ENCODE measurements at regions not wholly inside any gene's neighbourhood (a gene's known extent, or its start where the extent isn't known, plus 50 kb on each side); places are given as distances from the start of the nearest gene placed in this dataset.

GRCh38 chr12:124077701-124078100 is 104.7 kb downstream of the ZNF664 start:
- DNase-seq (ENCODE audit: low read depth in 1 of 2, low spot score in 2 of 2) (no peak), FAIRE-seq (no peak)
- H2BK5ac ChIP-seq (ENCODE audit: low read depth, low read length) = 0 out of 2 replicates have a peak overlapping the region, but pooled peaks have one; percentile 26
- no peak overlapping the region for H3K27ac ChIP-seq (ENCODE audit: low read depth, low read length)
- H3K4me1 ChIP-seq (replicated peaks in 1 of 4; ENCODE audit: control insufficient read depth in 3 of 4, insufficient read depth in 4 of 4, low read length in 3 of 4) = peaks cover 0 to 11% (median 9%) of the 10 kb centered on the region in 4 experiments; a peak in 5 of 7 replicates
- H3K27me3 ChIP-seq (replicated peaks in 1 of 4; ENCODE audit: control insufficient read depth in 3 of 4, extremely low read depth in 1 of 4, insufficient read depth in 3 of 4, low read length in 3 of 4) = no peaks in the 10 kb centered on the region; a peak in 1 of 7 replicates
- H4K8ac ChIP-seq (ENCODE audit: extremely low read depth, insufficient read depth, low read length) = no peak overlapping the region
- no peak overlapping the region for H3K18ac ChIP-seq (ENCODE audit: extremely low read depth, low read length)
- peak overlapping the region; percentile 77; the same call in 1 of the 2 replicates for H2BK20ac ChIP-seq (ENCODE audit: low read length)
- peak overlapping the region; percentile 53; the same call in 1 of the 2 replicates for H2BK12ac ChIP-seq (ENCODE audit: low read depth, low read length)
- H3K79me2 ChIP-seq (ENCODE audit: control insufficient read depth in 1 of 2, insufficient read depth in 2 of 2, low read length in 2 of 2) = no peaks in the 10 kb centered on the region
- no peak overlapping the region for H3K4me2 ChIP-seq (ENCODE audit: insufficient read depth in 1 of 2, low read depth in 2 of 2, low read length in 2 of 2)
- CTCF ChIA-PET (ENCODE audit: partially characterized antibody) = interaction anchor here (1.2 to 2.6 kb wide), 4 partner anchors 12 to 196 kb away, joined by 4 to 15 read pairs (median 6); no protein-coding TSS in a partner anchor
- H3K23me2 ChIP-seq (ENCODE audit: low read depth, low read length) = no peaks in the 10 kb centered on the region; the same call in 1 of the 2 replicates
- H3K79me1 ChIP-seq (ENCODE audit: low read depth, low read length) = no peaks in the 10 kb centered on the region
- H3K14ac ChIP-seq (ENCODE audit: insufficient read length) = no peak overlapping the region
- H3K4me3 ChIP-seq (ENCODE audit: extremely low read depth in 1 of 4, insufficient read depth in 2 of 4, low read depth in 3 of 4, low read length in 4 of 4) = no peak overlapping the region
- no peak overlapping the region for H3K4ac ChIP-seq (replicated peaks; ENCODE audit: insufficient read length, low read depth, low read length)
- H3K36me3 ChIP-seq (ENCODE audit: control insufficient read depth in 2 of 4, insufficient read depth in 4 of 4, low read length in 3 of 4) = no peaks in the 10 kb centered on the region
- no peak overlapping the region for H3K9ac ChIP-seq (replicated peaks in 1 of 4; ENCODE audit: extremely low read depth in 1 of 4, low read depth in 3 of 4, low read length in 3 of 4)
- no peaks in the 10 kb centered on the region for H4K20me1 ChIP-seq (replicated peaks in 1 of 2; ENCODE audit: control insufficient read depth in 1 of 2, insufficient read depth in 2 of 2, low read length in 2 of 2)
- no peak overlapping the region for H2BK120ac ChIP-seq (replicated peaks; ENCODE audit: low read depth, low read length)
- no peak overlapping the region for H3K23ac ChIP-seq (ENCODE audit: insufficient read length)
- 0 out of 2 replicates have a peak overlapping the region, but pooled peaks have one; percentile 89 for H2BK15ac ChIP-seq (ENCODE audit: low read length)
- no peak overlapping the region for H4K5ac ChIP-seq (ENCODE audit: insufficient read length, low read depth, low read length)
- no peak overlapping the region for H3K56ac ChIP-seq (replicated peaks; ENCODE audit: insufficient read length, low read depth, low read length)
- no peak overlapping the region for H2AFZ ChIP-seq (ENCODE audit: low read length)
- no peak overlapping the region for H4K91ac ChIP-seq (replicated peaks; ENCODE audit: insufficient read length, low read length)
- no peak overlapping the region for H2AK5ac ChIP-seq (ENCODE audit: low read depth, low read length)
- POLR2A ChIA-PET (ENCODE audit: partially characterized antibody) = no interaction called here
- no peaks in the 10 kb centered on the region for H3K9me3 ChIP-seq (ENCODE audit: insufficient read depth in 2 of 2, low read depth in 1 of 2, low read length in 1 of 2)
- WGBS, 2 experiments (ENCODE audit: extremely low coverage in 1 of 2, insufficient coverage in 1 of 2, insufficient read length in 1 of 2, insufficient replicate concordance in 2 of 2, low coverage in 1 of 2, low lambda C conversion rate in 2 of 2, missing lambda C conversion rate in 1 of 2) = 91% methylated on average over 9 of the region's 9 CpGs; no CpG with 5 or more reads in 1 of the 2 experiments
- TF ChIP-seq SP4 (IDR thresholded peaks at IDR 0.05; ENCODE audit: low read length) = no peak
- TF ChIP-seq CTBP2 (IDR thresholded peaks at IDR 0.05; ENCODE audit: borderline replicate concordance, insufficient read depth, insufficient read length, low read length) = no peak
- no peak for TF ChIP-seq SUZ12 (IDR thresholded peaks at IDR 0.05; ENCODE audit: low read length)
- TF ChIP-seq CHD1 (IDR thresholded peaks at IDR 0.05; ENCODE audit: low read depth, low read length) = no peak
- no peak for TF ChIP-seq MAFK (IDR thresholded peaks at IDR 0.05; ENCODE audit: low read depth, low read length)
- TF ChIP-seq RBBP5 (IDR thresholded peaks at IDR 0.05; ENCODE audit: borderline replicate concordance, low read depth, low read length) = no peak
- no peak for TF ChIP-seq ZNF274 (IDR thresholded peaks at IDR 0.05; ENCODE audit: borderline replicate concordance, extremely low read depth, low read length)
- no peak for TF ChIP-seq SIN3A (conservative IDR thresholded peaks at IDR 0.05 in 1 of 2, IDR thresholded peaks at IDR 0.05 in 1 of 2; ENCODE audit: low read depth in 1 of 2, low read length in 2 of 2)
- no peak for TF ChIP-seq CBX5 (IDR thresholded peaks at IDR 0.05; ENCODE audit: low read depth, low read length)
- no peak for TF ChIP-seq GABPA (IDR thresholded peaks at IDR 0.05; ENCODE audit: borderline replicate concordance, insufficient read depth, low read length)
- TF ChIP-seq SIRT6 (IDR thresholded peaks at IDR 0.05; ENCODE audit: low read length) = no peak
- TF ChIP-seq TBP (IDR thresholded peaks at IDR 0.05; ENCODE audit: low read depth, low read length) = no peak
- no peak for TF ChIP-seq ASH2L (IDR thresholded peaks at IDR 0.05; ENCODE audit: low read length)
- no peak for TF ChIP-seq TEAD4 (IDR thresholded peaks at IDR 0.05; ENCODE audit: low read depth, low read length)
- no peak for TF ChIP-seq HDAC6 (IDR thresholded peaks at IDR 0.05; ENCODE audit: low read depth, low read length)
- TF ChIP-seq CEBPB (IDR thresholded peaks at IDR 0.05; ENCODE audit: low read depth, low read length) = no peak
